WTC11 (cell line): ENCODE measurements at regions not wholly inside any gene's neighbourhood (a gene's known extent, or its start where the extent isn't known, plus 50 kb on each side); places are given as distances from the start of the nearest gene placed in this dataset.

Source experiments
- SP1 ChIP-seq: sonication (generic); formaldehyde crosslinking; conservative IDR thresholded peaks from 2 replicates; pipeline ENCODE4 v1.8.1; 2022; ENCODE audit warnings: missing genetic modification reagents
- TF ChIP-seq, protein P1 (sequence below): fragments of 200-600 bp; IDR thresholded peaks from 2 replicates; pipeline ENCODE4 v1.8.0; 2022; ENCODE audit warnings: antibody characterized with exemption

DNA sequence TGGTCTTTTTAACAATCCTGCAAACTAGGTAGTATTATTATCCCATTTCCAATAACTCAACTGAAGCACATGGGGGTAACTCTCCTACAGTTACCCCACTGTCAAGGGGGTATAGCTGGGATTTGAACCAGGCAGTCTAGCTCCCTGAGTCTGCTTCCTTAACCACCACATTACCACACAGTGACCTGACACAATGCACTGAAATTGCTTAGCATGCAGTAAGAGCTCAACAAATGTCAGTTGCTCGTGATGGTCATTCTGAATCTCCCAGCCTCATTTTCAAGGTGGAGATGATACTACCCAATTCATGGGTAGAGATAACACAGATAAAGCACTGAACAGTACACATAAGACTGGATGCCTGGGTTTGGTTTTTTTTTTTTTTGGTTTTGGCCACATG is 193.2 kb upstream of the MYLIP start:
- TF ChIP-seq, protein P1, sequence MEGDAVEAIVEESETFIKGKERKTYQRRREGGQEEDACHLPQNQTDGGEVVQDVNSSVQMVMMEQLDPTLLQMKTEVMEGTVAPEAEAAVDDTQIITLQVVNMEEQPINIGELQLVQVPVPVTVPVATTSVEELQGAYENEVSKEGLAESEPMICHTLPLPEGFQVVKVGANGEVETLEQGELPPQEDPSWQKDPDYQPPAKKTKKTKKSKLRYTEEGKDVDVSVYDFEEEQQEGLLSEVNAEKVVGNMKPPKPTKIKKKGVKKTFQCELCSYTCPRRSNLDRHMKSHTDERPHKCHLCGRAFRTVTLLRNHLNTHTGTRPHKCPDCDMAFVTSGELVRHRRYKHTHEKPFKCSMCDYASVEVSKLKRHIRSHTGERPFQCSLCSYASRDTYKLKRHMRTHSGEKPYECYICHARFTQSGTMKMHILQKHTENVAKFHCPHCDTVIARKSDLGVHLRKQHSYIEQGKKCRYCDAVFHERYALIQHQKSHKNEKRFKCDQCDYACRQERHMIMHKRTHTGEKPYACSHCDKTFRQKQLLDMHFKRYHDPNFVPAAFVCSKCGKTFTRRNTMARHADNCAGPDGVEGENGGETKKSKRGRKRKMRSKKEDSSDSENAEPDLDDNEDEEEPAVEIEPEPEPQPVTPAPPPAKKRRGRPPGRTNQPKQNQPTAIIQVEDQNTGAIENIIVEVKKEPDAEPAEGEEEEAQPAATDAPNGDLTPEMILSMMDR, result no peak
- no peak for TF ChIP-seq SP1 (CRISPR knock-in tag)
